ENCODE measurements at regions not wholly inside any gene's neighbourhood (a gene's known extent, or its start where the extent isn't known, plus 50 kb on each side); places are given as distances from the start of the nearest gene placed in this dataset.

GRCh38 chr2:12641441-12641840, 75.3 kb upstream of the TRIB2 start:
- TF ChIP-seq CTCF (optimal IDR thresholded peaks at IDR 0.05 in 1 of 3, IDR thresholded peaks at IDR 0.05 in 1 of 3, conservative IDR thresholded peaks at IDR 0.05 in 1 of 3; ENCODE audit: extremely low read depth in 1 of 3, insufficient read depth in 2 of 3, low read length in 3 of 3) (no peak), EZH2 (IDR thresholded peaks at IDR 0.05; ENCODE audit: low read length) (no peak)
